Natural killer cell treated with Interleukin-12 subunit alpha and Interleukin-12 subunit beta and Interleukin-15 and Interleukin-18, amount 100 ng/mL, for 72 hours (primary cell): ENCODE measurements at regions not wholly inside any gene's neighbourhood (a gene's known extent, or its start where the extent isn't known, plus 50 kb on each side); places are given as distances from the start of the nearest gene placed in this dataset.
"Not testable (repeated sequence)": the region's sequence is repeated elsewhere in the genome, so short reads cannot be mapped to it uniquely, and the experiment has no call there.

ENCODE experiments used
- ATAC-seq, 2 donors: fragments of 150-1000 bp; cut with Tn5 transposase in 1 of 2; sonication (Bioruptor Pico), chemical (Tn5 transposase) in 1 of 2; 2 replicates each; pipeline ENCODE4 v1.10.0; 2021
- DNase-seq: peaks from one replicate; pipeline ENCODE4 v3.0.0; 2022; ENCODE audit warnings: low spot score
- H3K27ac Mint-ChIP-seq, 2 donors: 1 replicate in 1 of 2; 2 replicates in 1 of 2; pipeline ENCODE4 v1.8.0; 2022; ENCODE audit warnings: mixed read lengths in 2 of 2, mild to moderate bottlenecking in 1 of 2, moderate library complexity in 1 of 2
- H3K27me3 Mint-ChIP-seq, 2 donors: 1 replicate in 1 of 2; 2 replicates in 1 of 2; pipeline ENCODE4 v1.8.0; 2022; ENCODE audit warnings: mixed read lengths in 2 of 2
- H3K36me3 Mint-ChIP-seq: one replicate; pipeline ENCODE4 v1.8.0; 2022; ENCODE audit warnings: mixed read lengths
- H3K4me1 Mint-ChIP-seq, 2 donors: 1 replicate in 1 of 2; 2 replicates in 1 of 2; pipeline ENCODE4 v1.8.0; 2022; ENCODE audit warnings: low read depth in 2 of 2, mixed read lengths in 2 of 2, mild to moderate bottlenecking in 1 of 2
- H3K4me3 Mint-ChIP-seq: one replicate; pipeline ENCODE4 v1.8.0; 2022; ENCODE audit warnings: mixed read lengths
- H3K9me3 Mint-ChIP-seq: 2 replicates; pipeline ENCODE4 v1.8.0; 2022; ENCODE audit warnings: mixed read lengths

DNA sequence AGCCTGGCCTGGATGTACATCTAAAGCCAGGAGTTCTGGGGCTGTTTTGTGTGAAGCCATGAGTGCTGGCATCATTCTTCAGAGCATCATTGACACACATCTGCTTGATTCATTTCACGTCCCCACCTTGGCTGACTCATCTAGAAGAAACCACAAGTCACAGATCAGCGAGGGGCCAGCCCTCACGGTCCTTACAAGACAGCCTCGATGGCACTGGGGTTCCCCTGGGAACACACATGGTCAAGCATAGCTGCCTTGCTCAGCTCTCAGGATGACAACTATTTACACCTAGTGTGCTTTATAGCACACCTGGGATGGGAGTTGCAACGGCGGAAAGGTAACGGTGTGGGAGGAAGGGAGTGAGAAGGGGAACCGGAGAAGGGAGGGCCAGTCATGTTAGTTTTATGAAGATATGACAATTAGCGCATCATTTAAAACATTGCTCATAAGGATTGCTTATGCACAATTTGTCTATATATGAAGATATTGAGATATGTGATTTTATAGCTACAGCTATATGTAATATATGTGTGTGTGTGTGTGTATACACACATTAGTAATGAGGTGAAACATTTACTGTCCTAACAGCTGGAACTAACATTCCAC is 227.1 kb downstream of the RPLP1 start:
- H3K27me3 Mint-ChIP-seq: peaks cover 29 to 43% of the 10 kb centered on the region in 2 donors
- ATAC-seq (peak; percentile 93 to 96), DNase-seq (peak; percentile 67)
- H3K36me3 Mint-ChIP-seq: peaks cover 7% of the 10 kb centered on the region
- H3K4me3 Mint-ChIP-seq: peak overlapping the region; percentile 63
- H3K4me1 Mint-ChIP-seq: peaks cover 20 to 25% of the 10 kb centered on the region in 2 donors
- H3K27ac Mint-ChIP-seq: peak overlapping the region in 1 of 2 donors; percentile 25
- H3K9me3 Mint-ChIP-seq: no peaks in the 10 kb centered on the region

DNA sequence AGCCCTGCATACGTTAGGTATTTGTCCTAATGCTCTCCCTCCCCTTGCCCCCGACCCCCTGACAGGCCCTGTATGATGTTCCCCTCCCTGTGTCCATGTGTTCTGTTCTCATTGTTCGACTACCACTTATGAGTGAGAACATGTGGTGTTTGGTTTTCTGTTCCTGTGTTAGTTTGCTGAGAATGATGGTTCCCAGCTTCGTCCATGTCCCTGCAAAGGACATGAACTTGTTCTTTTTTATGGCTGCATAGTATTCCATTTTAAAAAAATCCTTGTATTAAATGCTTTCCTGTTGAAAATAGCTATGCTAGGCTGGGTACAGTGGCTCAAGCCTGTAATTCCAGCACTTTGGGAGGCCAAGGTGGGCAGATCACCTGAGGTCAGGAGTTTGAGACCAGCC is 232.2 kb downstream of the RPLP1 start:
- H3K27ac Mint-ChIP-seq, H3K9me3 Mint-ChIP-seq, H3K4me1 Mint-ChIP-seq, H3K4me3 Mint-ChIP-seq, ATAC-seq, DNase-seq: not testable (repeated sequence)
- H3K36me3 Mint-ChIP-seq: peaks cover 23% of the 10 kb centered on the region
- H3K27me3 Mint-ChIP-seq: peaks cover 4 to 26% of the 10 kb centered on the region in 2 donors

DNA sequence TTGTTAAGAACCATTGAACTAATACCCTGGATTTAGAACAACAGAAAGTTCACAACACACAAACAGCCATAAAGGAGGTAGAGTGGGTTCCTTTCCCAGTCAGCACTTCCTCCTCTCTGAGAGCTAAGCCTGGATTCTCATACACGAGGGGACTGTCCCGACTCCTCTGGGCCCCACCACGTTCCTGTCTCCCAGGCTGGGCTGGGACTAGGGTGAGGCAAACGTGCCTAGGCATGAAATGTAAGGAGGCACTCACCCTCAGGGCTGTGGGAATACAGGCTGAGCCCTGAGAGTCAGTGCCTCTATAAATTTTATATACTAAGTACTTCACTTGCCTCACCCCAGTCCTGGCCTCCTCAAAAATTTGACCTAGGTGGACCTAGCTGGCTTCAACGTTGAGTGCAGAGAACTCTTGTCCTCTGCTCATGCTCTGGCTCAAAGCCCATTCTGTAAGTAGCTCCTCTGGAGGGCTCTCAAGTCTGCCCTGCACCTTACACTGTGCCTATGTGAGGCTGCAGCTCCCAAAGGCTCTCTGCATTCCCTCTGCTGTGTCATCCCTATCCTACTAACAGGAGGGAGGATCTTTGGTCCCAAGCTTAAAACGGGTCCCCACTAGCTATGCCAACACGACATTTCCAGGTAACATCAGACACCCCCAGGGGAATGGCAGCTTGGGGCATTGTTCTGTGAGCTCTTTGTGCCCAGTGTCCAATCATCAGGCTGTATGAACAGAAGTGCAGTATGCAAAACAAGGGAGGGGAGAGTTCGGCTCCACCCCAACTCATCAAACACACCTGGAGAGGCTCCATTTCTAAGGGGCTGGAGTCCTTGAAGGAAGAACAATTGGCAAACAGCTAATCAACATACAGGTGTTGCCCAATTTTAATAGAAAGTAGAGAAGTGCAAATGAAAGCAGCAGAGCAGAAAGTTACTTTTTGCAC is 233.2 kb downstream of the RPLP1 start:
- Mint-ChIP-seq H3K27ac (peak overlapping the region in 1 of 2 donors; percentile 20), H3K9me3 (peaks cover 5% of the 10 kb centered on the region), H3K27me3 (peaks cover 0 to 22% of the 10 kb centered on the region in 2 donors), H3K4me3 (no peak overlapping the region), H3K36me3 (peaks cover 23% of the 10 kb centered on the region), H3K4me1 (peaks cover 2 to 4% of the 10 kb centered on the region in 2 donors)
- DNase-seq (no peak), ATAC-seq (no peak)

DNA sequence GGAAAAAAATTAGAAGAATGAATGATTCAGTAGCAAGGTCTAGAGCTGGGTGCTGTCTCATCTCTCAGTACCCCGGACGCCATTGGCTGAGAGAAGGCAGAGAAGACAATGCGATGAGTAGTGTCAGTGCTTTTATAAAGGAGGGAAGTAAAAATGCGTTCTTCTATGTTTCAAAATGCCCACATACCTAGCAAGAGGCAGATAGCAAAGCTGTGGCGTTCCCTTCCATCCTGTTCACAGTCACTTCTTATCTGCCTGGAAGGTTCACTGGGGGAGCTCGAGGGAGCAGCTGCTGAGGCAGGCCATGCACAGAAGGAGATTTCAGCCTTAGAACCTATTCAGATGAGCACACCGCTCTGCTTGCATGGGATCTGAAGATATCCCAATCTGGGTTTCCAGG is 234.0 kb downstream of the RPLP1 start:
- Mint-ChIP-seq H3K4me3 (no peak overlapping the region), H3K27ac (no peak overlapping the region), H3K9me3 (peaks cover 5% of the 10 kb centered on the region), H3K4me1 (peaks cover 0 to 4% of the 10 kb centered on the region in 2 donors), H3K36me3 (peaks cover 23% of the 10 kb centered on the region), H3K27me3 (peaks cover 0 to 22% of the 10 kb centered on the region in 2 donors)
- DNase-seq (no peak), ATAC-seq (no peak)

DNA sequence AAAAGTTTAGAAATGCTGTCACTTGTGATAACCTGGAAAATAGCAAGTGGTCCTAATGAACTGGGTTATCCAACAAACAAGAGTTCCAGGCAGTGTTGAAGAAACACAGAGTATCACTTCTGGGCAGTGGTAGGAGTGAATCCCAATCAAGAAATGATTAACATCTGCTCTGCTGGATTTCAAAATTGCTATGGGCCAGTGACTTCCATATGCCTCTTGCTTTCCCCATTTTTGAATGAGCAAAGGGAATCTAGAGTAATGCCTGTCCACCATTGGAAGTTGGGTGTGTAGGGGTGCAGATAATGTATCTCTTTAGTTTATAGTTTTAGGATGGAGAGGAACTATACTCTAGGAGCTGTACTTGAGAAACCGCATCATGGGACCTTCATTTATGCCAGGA is 236.5 kb downstream of the RPLP1 start:
- Mint-ChIP-seq H3K9me3 (peaks cover 5% of the 10 kb centered on the region), H3K4me3 (no peak overlapping the region), H3K27ac (no peak overlapping the region), H3K27me3 (peaks cover 9 to 31% of the 10 kb centered on the region in 2 donors), H3K4me1 (no peaks in the 10 kb centered on the region), H3K36me3 (peaks cover 17% of the 10 kb centered on the region)
- DNase-seq (no peak), ATAC-seq (no peak)

DNA sequence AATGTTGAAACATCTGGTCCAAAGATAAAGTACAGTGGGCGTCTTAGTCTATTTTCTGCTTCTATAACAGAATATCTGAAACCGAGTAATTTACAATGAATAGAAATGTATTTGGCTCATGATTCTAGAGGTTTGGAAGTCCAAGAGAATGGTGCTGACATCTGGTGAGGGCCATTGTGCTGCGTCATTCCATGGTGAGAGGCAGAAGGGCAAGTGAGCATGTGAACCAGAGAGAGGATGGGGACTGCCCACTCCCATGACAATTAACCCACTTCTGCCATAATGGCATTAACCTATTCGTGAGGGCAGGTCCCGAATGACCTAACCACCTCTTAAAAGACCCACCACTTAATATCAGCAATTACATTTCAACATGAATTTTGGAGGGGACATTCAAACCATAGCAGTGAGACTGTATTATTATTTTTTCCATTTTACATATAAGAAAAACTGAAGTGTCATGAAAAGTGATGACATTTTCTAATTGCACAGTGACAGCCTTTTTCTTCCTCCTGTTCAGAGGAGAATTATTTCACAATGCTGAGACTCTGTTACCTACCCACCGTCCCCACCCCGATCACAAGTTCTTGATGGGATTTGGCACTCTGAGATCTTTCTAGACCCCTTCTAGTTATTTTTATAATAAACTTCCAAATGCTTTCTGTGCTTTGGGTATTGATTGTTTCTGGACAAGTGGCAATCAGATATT is 238.8 kb downstream of the RPLP1 start:
- Mint-ChIP-seq H3K36me3 (peaks cover 17% of the 10 kb centered on the region), H3K9me3 (peaks cover 5% of the 10 kb centered on the region), H3K27ac (no peak overlapping the region), H3K27me3 (peaks cover 15 to 28% of the 10 kb centered on the region in 2 donors), H3K4me3 (no peak overlapping the region), H3K4me1 (peaks cover 0 to 2% of the 10 kb centered on the region in 2 donors)
- ATAC-seq: no peak
- DNase-seq: no peak

DNA sequence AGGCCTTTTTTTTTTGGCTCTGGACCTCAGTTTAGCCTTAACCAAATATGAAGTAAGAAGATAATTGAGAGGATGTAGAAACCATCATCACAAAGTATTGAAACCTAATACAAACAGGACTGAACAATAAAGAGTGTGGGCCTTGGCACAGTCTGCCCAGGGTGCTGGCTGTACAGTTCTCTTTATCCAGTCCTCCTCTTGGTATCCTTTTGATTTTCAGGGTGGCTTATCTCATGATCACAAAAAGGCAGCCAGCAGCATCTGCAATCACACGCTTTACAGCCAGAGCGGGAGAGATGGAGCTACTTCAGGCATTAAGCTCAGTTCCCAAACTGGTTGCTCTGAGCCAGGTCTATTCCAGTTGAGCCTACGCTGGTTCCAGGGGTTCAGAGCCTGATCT is 239.7 kb downstream of the RPLP1 start:
- no peak overlapping the region for H3K4me3 Mint-ChIP-seq
- H3K27ac Mint-ChIP-seq: no peak overlapping the region
- peaks cover 15 to 25% of the 10 kb centered on the region in 2 donors for H3K27me3 Mint-ChIP-seq
- ATAC-seq: no peak
- H3K36me3 Mint-ChIP-seq: peaks cover 17% of the 10 kb centered on the region
- DNase-seq: no peak
- H3K4me1 Mint-ChIP-seq: peaks cover 0 to 4% of the 10 kb centered on the region in 2 donors
- H3K9me3 Mint-ChIP-seq: peaks cover 5% of the 10 kb centered on the region

DNA sequence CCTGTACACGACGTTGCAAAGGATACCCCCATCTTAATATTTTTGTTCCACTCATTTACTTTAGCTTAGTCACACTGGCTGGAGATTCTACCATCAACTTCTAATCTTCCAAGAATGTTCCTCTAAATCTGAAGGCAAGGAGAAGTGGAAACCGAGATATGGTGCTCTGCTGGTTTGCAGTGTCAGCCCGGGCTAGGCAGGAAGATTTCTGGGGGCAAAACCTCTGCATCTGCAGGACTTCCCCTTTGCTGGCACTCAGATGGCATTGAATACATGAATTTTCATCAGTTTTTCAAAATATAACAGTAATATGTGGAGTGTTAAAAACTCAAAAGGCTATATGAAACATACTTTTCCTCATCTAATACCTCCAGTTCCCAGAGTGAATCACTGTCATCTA is 240.4 kb downstream of the RPLP1 start:
- Mint-ChIP-seq H3K27ac (no peak overlapping the region), H3K27me3 (peaks cover 15 to 20% of the 10 kb centered on the region in 2 donors), H3K4me1 (peaks cover 0 to 4% of the 10 kb centered on the region in 2 donors), H3K36me3 (peaks cover 15% of the 10 kb centered on the region), H3K9me3 (peaks cover 5% of the 10 kb centered on the region), H3K4me3 (no peak overlapping the region)
- DNase-seq: no peak
- no peak for ATAC-seq

DNA sequence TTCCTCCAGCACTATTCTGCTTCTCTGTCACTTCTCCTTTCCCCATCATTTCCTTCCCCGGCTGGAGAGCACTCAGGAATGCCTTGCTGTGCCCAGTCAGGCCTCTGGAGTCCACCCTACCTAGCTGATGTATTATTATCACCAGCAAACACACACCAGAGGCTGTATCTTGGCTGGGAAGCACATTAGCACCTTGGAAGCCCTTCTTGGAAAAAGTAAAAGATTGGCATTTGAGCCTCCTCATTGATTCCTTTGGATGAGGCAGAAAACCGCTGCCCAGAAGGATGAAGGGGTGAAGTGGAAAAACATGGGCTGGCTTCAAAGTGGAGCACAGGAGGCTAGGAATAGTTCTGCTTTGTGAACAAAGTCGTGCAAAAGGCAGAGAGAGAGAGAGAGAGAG is 244.3 kb downstream of the RPLP1 start:
- Mint-ChIP-seq H3K4me3 (no peak overlapping the region), H3K27ac (no peak overlapping the region), H3K36me3 (no peaks in the 10 kb centered on the region), H3K27me3 (peaks cover 15 to 20% of the 10 kb centered on the region in 2 donors), H3K9me3 (no peaks in the 10 kb centered on the region), H3K4me1 (peaks cover 0 to 4% of the 10 kb centered on the region in 2 donors)
- ATAC-seq: no peak
- DNase-seq: no peak

DNA sequence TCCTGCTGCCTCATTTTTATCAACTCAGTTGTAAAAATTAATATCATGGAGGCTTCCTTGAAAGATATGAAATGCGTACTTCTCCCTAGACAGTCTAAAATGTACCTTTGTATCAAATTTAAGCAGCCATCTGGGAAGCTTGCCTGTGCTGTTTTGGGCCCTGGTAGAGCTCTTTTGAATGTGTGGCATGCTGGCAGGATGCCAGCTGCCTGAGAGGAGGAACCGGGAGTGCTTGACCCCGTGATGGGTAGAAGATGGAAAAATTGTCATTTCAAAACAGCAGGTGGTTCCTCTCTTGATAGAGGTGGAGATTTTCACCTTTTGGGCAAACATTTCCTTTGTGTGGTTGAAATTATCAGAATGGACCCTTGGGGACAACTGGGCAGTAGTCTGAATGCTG is 245.3 kb downstream of the RPLP1 start:
- peaks cover 15 to 17% of the 10 kb centered on the region in 2 donors for H3K27me3 Mint-ChIP-seq
- no peaks in the 10 kb centered on the region for H3K36me3 Mint-ChIP-seq
- H3K4me1 Mint-ChIP-seq: peaks cover 0 to 4% of the 10 kb centered on the region in 2 donors
- H3K27ac Mint-ChIP-seq: no peak overlapping the region
- H3K9me3 Mint-ChIP-seq: no peaks in the 10 kb centered on the region
- DNase-seq: no peak
- no peak for ATAC-seq
- no peak overlapping the region for H3K4me3 Mint-ChIP-seq

DNA sequence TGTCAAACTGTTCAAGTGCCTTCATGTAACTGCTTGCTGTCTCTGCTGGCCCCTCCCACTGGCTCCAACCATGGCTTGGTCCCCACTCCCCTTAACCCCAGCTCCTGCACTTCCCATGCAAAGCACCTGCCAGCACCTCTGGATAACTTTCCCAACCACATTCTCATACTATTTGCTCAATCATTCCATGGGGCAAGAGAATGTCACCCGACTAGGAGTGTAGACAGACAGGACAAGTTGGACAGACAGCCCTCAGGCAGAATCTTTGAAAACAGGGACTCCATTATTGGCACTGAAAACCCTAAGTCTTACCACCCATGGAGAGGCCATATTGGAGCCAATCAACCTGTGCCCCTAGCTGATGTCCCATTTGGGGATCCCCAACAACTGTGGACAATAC is 246.5 kb downstream of the RPLP1 start:
- Mint-ChIP-seq H3K27ac (no peak overlapping the region), H3K9me3 (no peaks in the 10 kb centered on the region), H3K4me3 (no peak overlapping the region), H3K4me1 (peaks cover 0 to 4% of the 10 kb centered on the region in 2 donors), H3K27me3 (peaks cover 7 to 16% of the 10 kb centered on the region in 2 donors), H3K36me3 (no peaks in the 10 kb centered on the region)
- ATAC-seq (no peak), DNase-seq (no peak)

DNA sequence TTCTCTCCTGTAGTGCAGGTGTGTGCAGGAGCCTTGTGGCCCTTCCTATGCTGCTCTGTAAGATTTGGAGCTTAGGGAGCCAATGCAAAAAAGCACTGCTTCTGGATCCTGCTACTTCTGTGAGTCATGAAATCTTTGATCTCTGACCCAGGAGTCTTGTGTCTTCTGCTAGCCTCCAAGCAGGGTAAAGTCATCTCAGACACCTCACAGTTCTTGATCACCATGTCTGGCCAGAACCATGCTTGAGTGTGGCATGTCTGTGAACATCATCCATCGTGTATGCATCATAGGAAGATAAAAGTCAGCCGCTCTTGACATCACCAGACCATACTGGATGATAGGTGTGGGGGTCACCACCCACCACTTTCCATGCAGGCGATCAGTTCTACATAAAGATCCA is 247.8 kb downstream of the RPLP1 start:
- Mint-ChIP-seq H3K36me3 (no peaks in the 10 kb centered on the region), H3K27ac (no peak overlapping the region), H3K27me3 (peaks cover 7 to 13% of the 10 kb centered on the region in 2 donors), H3K4me1 (peaks cover 0 to 4% of the 10 kb centered on the region in 2 donors), H3K9me3 (no peaks in the 10 kb centered on the region), H3K4me3 (no peak overlapping the region)
- ATAC-seq: no peak
- DNase-seq: no peak

DNA sequence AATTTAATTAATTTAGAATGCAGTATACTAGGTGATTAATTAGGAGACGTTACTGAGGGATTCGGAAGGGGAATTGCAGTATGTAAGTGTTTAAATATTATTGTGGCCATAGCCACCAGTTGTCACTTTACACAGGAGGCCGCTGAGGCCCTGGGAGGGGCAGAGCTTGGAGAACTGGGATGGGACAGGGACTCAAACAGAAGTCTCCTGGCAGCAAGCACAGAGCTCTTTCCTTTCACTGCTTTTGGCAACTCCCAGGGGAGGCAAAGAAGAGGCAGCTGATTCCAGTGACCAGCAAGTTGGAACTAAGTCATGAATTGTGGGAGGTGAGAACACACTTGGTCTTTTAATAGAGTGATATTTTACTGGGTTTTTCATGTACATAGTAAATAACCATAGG is 248.6 kb downstream of the RPLP1 start:
- Mint-ChIP-seq H3K4me3 (no peak overlapping the region), H3K27me3 (peaks cover 0 to 14% of the 10 kb centered on the region in 2 donors), H3K9me3 (no peaks in the 10 kb centered on the region), H3K27ac (no peak overlapping the region), H3K36me3 (no peaks in the 10 kb centered on the region), H3K4me1 (peaks cover 5 to 6% of the 10 kb centered on the region in 2 donors)
- DNase-seq (no peak), ATAC-seq (no peak)
